Esophagus muscularis mucosa (tissue), 3 donors: ENCODE measurements at regions not wholly inside any gene's neighbourhood (a gene's known extent, or its start where the extent isn't known, plus 50 kb on each side); places are given as distances from the start of the nearest gene placed in this dataset.

Experiments
- POLR2A ChIP-seq: fragments of 450-650 bp; IDR thresholded peaks from one replicate; pipeline ENCODE4 v1.6.1; 2017; ENCODE audit warnings: antibody characterized with exemption, moderate library complexity, mild to moderate bottlenecking, low read depth
- TF ChIP-seq, protein P1 (sequence below), 3 experiments: fragments of 200-600 bp in 2 of 3; fragments of 450-650 bp in 1 of 3; sonication (generic) in 2 of 3; IDR thresholded peaks; one replicate each; pipeline ENCODE4 v1.5.1; 2017 to 2019; ENCODE audit warnings: antibody characterized with exemption in 3 of 3, mild to moderate bottlenecking in 2 of 3, moderate library complexity in 1 of 3

DNA sequence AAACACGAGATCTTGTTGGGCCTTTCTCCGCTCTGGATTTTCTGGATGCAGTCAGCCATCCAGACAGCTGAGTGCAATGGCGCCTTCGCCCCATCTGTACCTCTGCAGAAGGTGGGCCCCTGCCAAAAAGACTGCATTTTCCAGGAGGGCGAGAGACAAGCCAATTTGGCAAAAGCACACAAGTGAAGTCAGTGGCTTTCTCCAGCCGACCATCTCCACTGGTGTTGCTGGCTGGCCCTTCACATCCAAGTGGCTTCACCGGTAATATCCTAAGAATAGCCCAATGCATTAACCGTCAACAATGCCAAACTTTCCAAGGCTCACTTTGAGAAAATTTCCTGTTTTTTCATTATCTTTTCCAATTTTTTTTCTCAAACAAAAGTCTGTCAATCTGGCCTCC lies 96.2 kb upstream of the MXRA5 start:
- TF ChIP-seq, protein P1, sequence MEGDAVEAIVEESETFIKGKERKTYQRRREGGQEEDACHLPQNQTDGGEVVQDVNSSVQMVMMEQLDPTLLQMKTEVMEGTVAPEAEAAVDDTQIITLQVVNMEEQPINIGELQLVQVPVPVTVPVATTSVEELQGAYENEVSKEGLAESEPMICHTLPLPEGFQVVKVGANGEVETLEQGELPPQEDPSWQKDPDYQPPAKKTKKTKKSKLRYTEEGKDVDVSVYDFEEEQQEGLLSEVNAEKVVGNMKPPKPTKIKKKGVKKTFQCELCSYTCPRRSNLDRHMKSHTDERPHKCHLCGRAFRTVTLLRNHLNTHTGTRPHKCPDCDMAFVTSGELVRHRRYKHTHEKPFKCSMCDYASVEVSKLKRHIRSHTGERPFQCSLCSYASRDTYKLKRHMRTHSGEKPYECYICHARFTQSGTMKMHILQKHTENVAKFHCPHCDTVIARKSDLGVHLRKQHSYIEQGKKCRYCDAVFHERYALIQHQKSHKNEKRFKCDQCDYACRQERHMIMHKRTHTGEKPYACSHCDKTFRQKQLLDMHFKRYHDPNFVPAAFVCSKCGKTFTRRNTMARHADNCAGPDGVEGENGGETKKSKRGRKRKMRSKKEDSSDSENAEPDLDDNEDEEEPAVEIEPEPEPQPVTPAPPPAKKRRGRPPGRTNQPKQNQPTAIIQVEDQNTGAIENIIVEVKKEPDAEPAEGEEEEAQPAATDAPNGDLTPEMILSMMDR (IDR thresholded peaks at IDR 0.05) = no peak
- TF ChIP-seq POLR2A = no peak
